Colonic mucosa (tissue), 4 donors: ENCODE measurements at regions not wholly inside any gene's neighbourhood (a gene's known extent, or its start where the extent isn't known, plus 50 kb on each side); places are given as distances from the start of the nearest gene placed in this dataset.

Source experiments
- DNase-seq: peaks from one replicate; pipeline ENCODE4 v3.0.0-alpha.2; 2020
- H3K27ac ChIP-seq: fragments of 200-600 bp; one replicate; pipeline ENCODE4 v1.8.0; 2021
- H3K27me3 ChIP-seq: fragments of 200-600 bp; one replicate; pipeline ENCODE4 v1.8.0; 2021
- H3K36me3 ChIP-seq: fragments of 200-600 bp; one replicate; pipeline ENCODE4 v1.8.0; 2021
- H3K4me1 ChIP-seq: fragments of 200-600 bp; one replicate; pipeline ENCODE4 v1.8.0; 2021; ENCODE audit warnings: mild to moderate bottlenecking
- H3K4me3 ChIP-seq: fragments of 200-600 bp; one replicate; pipeline ENCODE4 v1.8.0; 2021
- H3K9ac ChIP-seq, 2 donors: one replicate each; pipeline ENCODE4 v1.7.0; 2013; ENCODE audit warnings: control low read depth in 2 of 2, low read depth in 2 of 2, low read length in 2 of 2
- H3K9me3 ChIP-seq: fragments of 200-600 bp; one replicate; pipeline ENCODE4 v1.8.0; 2021
- CTCF ChIP-seq: fragments of 200-600 bp; IDR thresholded peaks from one replicate; pipeline ENCODE4 v1.8.0; 2022; ENCODE audit warnings: antibody characterized with exemption, mild to moderate bottlenecking
- intact Hi-C: fragments of 100-400 bp; cut with DNase I; formaldehyde crosslinking; loops from one replicate; pipeline ENCODE4 v1.14.1; 2022
- donor health status: healthy.
- donor health status: DM: no; HTN: no; CAD: no.
- donor health status: DM: no; HTN: no; CAD: no.

GRCh38 chr18:38386146-38386545 is 820.5 kb upstream of the CELF4 start:
- Histone ChIP-seq H3K27ac (no peak overlapping the region), H3K9me3 (no peaks in the 10 kb centered on the region), H3K4me3 (no peak overlapping the region), H3K36me3 (no peaks in the 10 kb centered on the region), H3K9ac (no peak overlapping the region), H3K27me3 (no peaks in the 10 kb centered on the region), H3K4me1 (no peaks in the 10 kb centered on the region)
- DNase-seq: no peak
- no peak for TF ChIP-seq CTCF
- intact Hi-C loops: no loop called here

GRCh38 chr18:38369772-38370690 is 804.4 kb upstream of the CELF4 start:
- intact Hi-C loops: no loop called here
- H3K9ac ChIP-seq: no peak overlapping the region
- no peak overlapping the region for H3K27ac ChIP-seq
- H3K4me1 ChIP-seq: no peaks in the 10 kb centered on the region
- no peak overlapping the region for H3K4me3 ChIP-seq
- H3K27me3 ChIP-seq: no peaks in the 10 kb centered on the region
- no peak for TF ChIP-seq CTCF
- H3K36me3 ChIP-seq: no peaks in the 10 kb centered on the region
- no peak for DNase-seq
- no peaks in the 10 kb centered on the region for H3K9me3 ChIP-seq

GRCh38 chr18:38368886-38369285 is 803.3 kb upstream of the CELF4 start:
- Histone ChIP-seq H3K27ac (no peak overlapping the region), H3K9ac (no peak overlapping the region), H3K9me3 (no peaks in the 10 kb centered on the region), H3K27me3 (no peaks in the 10 kb centered on the region), H3K4me3 (no peak overlapping the region), H3K4me1 (no peaks in the 10 kb centered on the region), H3K36me3 (no peaks in the 10 kb centered on the region)
- no peak for DNase-seq
- no peak for TF ChIP-seq CTCF
- intact Hi-C loops: no loop called here

GRCh38 chr18:38368246-38368645 is 802.6 kb upstream of the CELF4 start:
- no peaks in the 10 kb centered on the region for H3K9me3 ChIP-seq
- H3K4me3 ChIP-seq: no peak overlapping the region
- no peaks in the 10 kb centered on the region for H3K27me3 ChIP-seq
- no peak overlapping the region for H3K9ac ChIP-seq
- no peak for TF ChIP-seq CTCF
- intact Hi-C loops: no loop called here
- no peak overlapping the region for H3K27ac ChIP-seq
- DNase-seq: no peak
- no peaks in the 10 kb centered on the region for H3K4me1 ChIP-seq
- no peaks in the 10 kb centered on the region for H3K36me3 ChIP-seq

GRCh38 chr18:38367473-38367872 is 801.9 kb upstream of the CELF4 start:
- Histone ChIP-seq H3K9ac (no peak overlapping the region), H3K36me3 (no peaks in the 10 kb centered on the region), H3K9me3 (no peaks in the 10 kb centered on the region), H3K27ac (no peak overlapping the region), H3K4me1 (no peaks in the 10 kb centered on the region), H3K4me3 (no peak overlapping the region), H3K27me3 (no peaks in the 10 kb centered on the region)
- no peak for DNase-seq
- intact Hi-C loops: no loop called here
- TF ChIP-seq CTCF: no peak
